AG04449 (cell line): ENCODE measurements at regions not wholly inside any gene's neighbourhood (a gene's known extent, or its start where the extent isn't known, plus 50 kb on each side); places are given as distances from the start of the nearest gene placed in this dataset.

ENCODE experiments used
- CTCF ChIA-PET: fragments of 350-600 bp; formaldehyde crosslinking; extraction: SDS; loops from one replicate; lab custom pipeline; 2021; ENCODE audit warnings: antibody characterized with exemption; lab: Yijun Ruan, JAX
- POLR2A ChIA-PET: fragments of 400-600, 350-600 bp; formaldehyde crosslinking; extraction: SDS; loops from one replicate; lab custom pipeline; 2020; ENCODE audit warnings: antibody characterized with exemption, inconsistent platforms; lab: Yijun Ruan, JAX
- DNase-seq: peaks from one replicate; pipeline ENCODE4 v3.0.0-alpha.2; 2010; ENCODE audit warnings: low read depth, low spot score
- H3K4me3 ChIP-seq: 2 replicates; pipeline ENCODE4 v1.5.1; 2011; ENCODE audit warnings: low read depth, mild to moderate bottlenecking, control low read depth, low read length
- TF ChIP-seq, protein P1 (sequence below): IDR thresholded peaks from one replicate; pipeline ENCODE4 v1.5.1; 2011; ENCODE audit warnings: mild to moderate bottlenecking, moderate library complexity, low read length, control low read depth, inconsistent platforms; ENCODE audit not compliant: insufficient read depth; ENCODE audit errors: missing control alignments

- ChIA-PET POLR2A (no interaction called here), CTCF (no interaction called here)
- TF ChIP-seq, protein P1, sequence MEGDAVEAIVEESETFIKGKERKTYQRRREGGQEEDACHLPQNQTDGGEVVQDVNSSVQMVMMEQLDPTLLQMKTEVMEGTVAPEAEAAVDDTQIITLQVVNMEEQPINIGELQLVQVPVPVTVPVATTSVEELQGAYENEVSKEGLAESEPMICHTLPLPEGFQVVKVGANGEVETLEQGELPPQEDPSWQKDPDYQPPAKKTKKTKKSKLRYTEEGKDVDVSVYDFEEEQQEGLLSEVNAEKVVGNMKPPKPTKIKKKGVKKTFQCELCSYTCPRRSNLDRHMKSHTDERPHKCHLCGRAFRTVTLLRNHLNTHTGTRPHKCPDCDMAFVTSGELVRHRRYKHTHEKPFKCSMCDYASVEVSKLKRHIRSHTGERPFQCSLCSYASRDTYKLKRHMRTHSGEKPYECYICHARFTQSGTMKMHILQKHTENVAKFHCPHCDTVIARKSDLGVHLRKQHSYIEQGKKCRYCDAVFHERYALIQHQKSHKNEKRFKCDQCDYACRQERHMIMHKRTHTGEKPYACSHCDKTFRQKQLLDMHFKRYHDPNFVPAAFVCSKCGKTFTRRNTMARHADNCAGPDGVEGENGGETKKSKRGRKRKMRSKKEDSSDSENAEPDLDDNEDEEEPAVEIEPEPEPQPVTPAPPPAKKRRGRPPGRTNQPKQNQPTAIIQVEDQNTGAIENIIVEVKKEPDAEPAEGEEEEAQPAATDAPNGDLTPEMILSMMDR, result no peak
- no peak overlapping the region for H3K4me3 ChIP-seq
- DNase-seq, result no peak
Measured at GRCh38 chr6:91813641-91814040, 1226.8 kb upstream of the MAP3K7 start.

DNA sequence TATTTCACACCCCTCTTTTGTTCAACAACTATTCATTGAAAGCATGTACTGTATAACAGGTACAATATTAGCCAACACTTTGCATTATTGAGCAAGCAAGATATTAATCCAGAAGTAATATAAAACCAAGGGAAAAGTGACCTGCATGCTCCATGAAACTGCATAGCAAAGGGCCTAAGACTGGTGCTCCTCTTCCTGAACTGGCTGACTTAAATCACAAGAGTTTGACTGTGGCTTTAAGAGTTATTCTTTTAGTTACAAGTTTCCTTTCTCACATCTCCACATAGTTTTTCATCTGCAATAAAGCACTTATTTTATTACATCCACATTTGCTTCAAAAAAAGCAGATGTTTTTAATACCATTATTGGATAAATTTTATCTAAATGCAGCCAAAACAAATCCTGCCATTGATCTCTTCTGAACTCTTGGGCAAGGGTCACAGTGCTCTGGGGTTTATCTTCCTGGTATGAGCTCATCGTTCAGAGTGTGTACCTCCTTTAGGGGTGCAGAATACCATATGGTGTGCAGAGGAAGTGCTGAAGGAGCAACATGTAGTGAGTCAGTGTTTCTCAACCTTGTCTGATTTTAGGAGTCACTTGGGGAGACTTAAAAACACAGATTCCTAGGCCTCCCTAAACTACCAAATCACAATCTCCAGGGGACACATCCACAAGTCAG, 1225.9 kb upstream of the MAP3K7 start:
- no peak for DNase-seq
- TF ChIP-seq, protein P1, result no peak
- POLR2A ChIA-PET, result no interaction called here
- CTCF ChIA-PET, result no interaction called here
- no peak overlapping the region for H3K4me3 ChIP-seq

GRCh38 chr6:91804981-91805380, 1218.1 kb upstream of the MAP3K7 start:
- POLR2A ChIA-PET, result no interaction called here
- CTCF ChIA-PET, result no interaction called here
- DNase-seq, result no peak
- no peak overlapping the region for H3K4me3 ChIP-seq
- TF ChIP-seq, protein P1, result no peak

DNA sequence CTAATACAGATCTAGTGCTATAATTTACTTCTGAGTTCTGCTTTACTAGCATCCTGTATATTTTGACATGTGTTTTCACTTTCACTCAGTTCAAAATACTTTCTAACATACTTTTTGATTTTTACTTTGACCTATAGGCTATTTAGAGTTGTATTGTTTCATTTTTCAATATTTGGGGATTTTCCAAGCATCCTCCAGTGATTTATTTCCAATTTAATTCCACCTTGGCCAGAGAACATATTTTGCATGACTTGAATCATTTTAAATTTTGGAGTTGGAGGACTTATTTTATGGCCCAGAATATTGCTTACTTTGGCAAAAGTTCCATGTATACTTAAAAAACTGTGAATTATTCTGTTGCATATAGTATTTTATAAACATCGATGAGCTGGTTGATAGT, 1215.6 kb upstream of the MAP3K7 start:
- TF ChIP-seq, protein P1, result no peak
- CTCF ChIA-PET, result no interaction called here

DNA sequence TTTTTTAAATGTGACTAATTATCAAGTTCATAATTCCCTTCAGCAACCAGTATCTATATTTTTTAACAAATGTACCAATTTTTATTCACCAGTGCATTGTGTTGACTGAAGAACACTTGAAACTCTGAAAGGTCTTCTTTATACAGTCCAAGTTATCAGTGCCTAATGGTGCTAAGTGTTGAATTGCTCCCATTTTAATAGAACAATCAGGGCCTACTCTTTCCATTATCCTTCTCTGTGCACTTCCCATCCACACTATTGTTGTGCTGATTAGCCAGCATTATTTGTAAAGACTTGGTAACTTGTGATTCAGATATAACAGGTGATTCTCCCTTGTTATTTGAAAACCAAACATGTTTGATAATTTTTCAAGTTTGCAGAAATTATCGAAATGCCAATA, 1209.7 kb upstream of the MAP3K7 start:
- ChIA-PET CTCF (no interaction called here), POLR2A (no interaction called here)
- DNase-seq, result no peak
- no peak overlapping the region for H3K4me3 ChIP-seq
- TF ChIP-seq, protein P1, result no peak

More for the DNA sequence above, 1215.6 kb upstream of the MAP3K7 start:
- POLR2A ChIA-PET, result no interaction called here
- no peak for DNase-seq
- no peak overlapping the region for H3K4me3 ChIP-seq

- TF ChIP-seq, protein P1, result no peak
- ChIA-PET CTCF (no interaction called here), POLR2A (no interaction called here)
- no peak for DNase-seq
- H3K4me3 ChIP-seq, result no peak overlapping the region
Measured at GRCh38 chr6:91788501-91788900, 1201.6 kb upstream of the MAP3K7 start.
